ENCODE measurements at regions not wholly inside any gene's neighbourhood (a gene's known extent, or its start where the extent isn't known, plus 50 kb on each side); places are given as distances from the start of the nearest gene placed in this dataset.
"Not testable (repeated sequence)": the region's sequence is repeated elsewhere in the genome, so short reads cannot be mapped to it uniquely, and the experiment has no call there.

DNA sequence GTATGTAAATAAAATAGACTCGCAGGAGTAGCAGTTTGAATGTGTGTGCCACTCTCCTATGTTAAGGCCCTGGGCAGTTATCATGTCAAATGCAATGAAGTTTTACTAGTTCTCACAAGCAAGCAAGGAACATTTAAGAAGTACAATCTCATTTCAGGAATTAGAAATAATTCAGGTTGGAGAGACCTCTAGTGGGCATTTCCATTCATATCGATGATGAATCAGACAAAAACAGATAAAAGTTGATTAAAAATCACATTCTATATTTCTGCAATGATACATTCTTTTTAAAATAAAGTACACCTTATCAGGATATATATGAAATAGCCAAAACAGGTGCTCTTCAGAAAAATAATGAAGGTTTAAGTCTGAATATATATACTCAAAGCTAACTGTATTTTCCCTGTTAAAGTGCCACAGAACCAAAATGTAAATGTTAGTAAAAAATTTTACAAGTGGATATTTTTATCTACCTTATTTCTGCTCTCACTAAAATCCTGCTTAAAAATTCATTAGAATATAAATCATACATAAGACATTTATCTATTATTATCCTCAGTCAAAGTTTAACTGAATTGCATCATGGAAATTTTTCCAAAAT is 492.4 kb upstream of the FRG2C start:
- DNase-seq, result no peak

GRCh38 chr3:75176937-75177336 is 487.2 kb upstream of the FRG2C start:
- no peak overlapping the region for H3K4me3 Mint-ChIP-seq
- H3K27ac Mint-ChIP-seq, result no peak overlapping the region
- H3K9me3 Mint-ChIP-seq, result no peaks in the 10 kb centered on the region
- no peak for DNase-seq
- peaks cover 3% of the 10 kb centered on the region for H3K27me3 Mint-ChIP-seq
- no peaks in the 10 kb centered on the region for H3K4me1 Mint-ChIP-seq (ENCODE audit: low read depth)
- no peaks in the 10 kb centered on the region for H3K36me3 Mint-ChIP-seq (ENCODE audit: low read depth)

More for the DNA sequence above, 492.4 kb upstream of the FRG2C start:
- Mint-ChIP-seq H3K4me3 (no peak overlapping the region), H3K36me3 (ENCODE audit: low read depth) (no peaks in the 10 kb centered on the region), H3K27me3 (peaks cover 3% of the 10 kb centered on the region), H3K9me3 (no peaks in the 10 kb centered on the region), H3K4me1 (ENCODE audit: low read depth) (no peaks in the 10 kb centered on the region), H3K27ac (no peak overlapping the region)

DNA sequence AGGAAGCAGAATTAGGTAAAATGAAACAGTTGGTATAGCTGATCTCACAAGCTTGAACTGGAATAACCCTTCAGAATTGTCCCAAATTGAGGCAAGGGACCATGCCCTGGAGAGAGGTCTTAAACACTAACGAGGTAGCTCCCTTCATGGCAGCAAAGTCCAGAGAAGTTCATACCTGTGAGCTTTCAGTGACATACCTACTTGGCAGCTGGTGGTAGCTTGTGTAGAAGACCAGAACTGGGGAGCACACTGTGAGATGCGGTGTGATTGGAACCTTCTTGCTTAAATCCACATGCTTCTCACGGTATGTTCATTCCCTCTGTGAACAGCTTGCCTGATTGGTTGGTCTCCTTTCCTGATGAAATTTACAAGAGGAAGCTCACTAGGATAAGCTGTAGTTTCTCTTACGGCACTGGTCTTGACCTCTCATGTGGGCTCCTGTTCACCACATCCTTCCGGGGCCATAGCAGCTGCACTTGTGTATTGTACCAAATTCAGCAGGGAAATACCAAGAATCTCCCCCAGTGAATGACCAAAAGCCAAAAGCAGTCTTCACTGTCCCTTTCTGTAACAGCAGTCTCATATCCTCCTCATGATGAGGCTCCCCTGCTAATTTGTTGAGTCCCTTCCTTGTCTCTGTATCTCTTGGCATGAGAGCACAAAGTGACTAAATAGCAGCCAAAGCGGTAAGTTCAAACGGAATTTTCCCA is 483.7 kb upstream of the FRG2C start:
- no peak overlapping the region for H3K27ac Mint-ChIP-seq
- H3K9me3 Mint-ChIP-seq, result no peaks in the 10 kb centered on the region
- DNase-seq, result no peak

GRCh38 chr3:75180945-75181298 is 483.2 kb upstream of the FRG2C start:
- no peaks in the 10 kb centered on the region for H3K9me3 Mint-ChIP-seq
- no peak for DNase-seq
- H3K4me3 Mint-ChIP-seq, result no peak overlapping the region
- no peak overlapping the region for H3K27ac Mint-ChIP-seq
- no peaks in the 10 kb centered on the region for H3K36me3 Mint-ChIP-seq (ENCODE audit: low read depth)
- H3K4me1 Mint-ChIP-seq (ENCODE audit: low read depth), result no peaks in the 10 kb centered on the region
- H3K27me3 Mint-ChIP-seq, result no peaks in the 10 kb centered on the region

More for the DNA sequence above, 483.7 kb upstream of the FRG2C start:
- H3K4me3 Mint-ChIP-seq, result no peak overlapping the region
- H3K27me3 Mint-ChIP-seq, result no peaks in the 10 kb centered on the region
- H3K4me1 Mint-ChIP-seq (ENCODE audit: low read depth), result no peaks in the 10 kb centered on the region
- no peaks in the 10 kb centered on the region for H3K36me3 Mint-ChIP-seq (ENCODE audit: low read depth)

GRCh38 chr3:75188962-75189361 is 475.2 kb upstream of the FRG2C start:
- Mint-ChIP-seq H3K27me3 (peaks cover 3% of the 10 kb centered on the region), H3K36me3 (ENCODE audit: low read depth) (no peaks in the 10 kb centered on the region), H3K4me3 (no peak overlapping the region), H3K4me1 (ENCODE audit: low read depth) (no peaks in the 10 kb centered on the region), H3K9me3 (no peaks in the 10 kb centered on the region), H3K27ac (no peak overlapping the region)
- no peak for DNase-seq

DNA sequence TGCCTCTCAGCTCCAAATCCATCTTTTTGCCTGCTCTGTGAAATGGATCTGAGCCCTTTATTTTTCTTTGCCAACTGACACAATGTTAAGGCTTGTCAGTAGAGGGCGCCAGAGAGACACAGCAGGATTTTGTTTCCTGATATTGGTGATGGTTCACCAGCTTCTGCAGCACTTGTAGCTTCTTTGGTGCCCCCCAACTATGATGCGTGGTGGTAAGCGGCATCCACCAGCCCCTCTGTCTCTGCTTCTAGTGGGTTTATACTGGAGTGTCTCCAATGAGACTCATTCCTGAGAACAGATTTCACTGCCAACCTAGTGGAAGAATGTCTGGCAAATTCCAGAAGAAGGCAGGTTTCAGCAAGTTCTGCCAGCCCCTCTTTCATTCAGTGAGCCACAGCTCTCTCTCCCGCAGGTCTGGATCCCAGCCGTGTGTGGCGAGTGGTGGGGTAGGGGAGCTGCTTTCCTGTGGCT is 471.9 kb upstream of the FRG2C start:
- Mint-ChIP-seq H3K36me3 (ENCODE audit: low read depth) (no peaks in the 10 kb centered on the region), H3K9me3 (no peaks in the 10 kb centered on the region), H3K27me3 (peaks cover 4% of the 10 kb centered on the region), H3K4me1 (ENCODE audit: low read depth) (no peaks in the 10 kb centered on the region), H3K27ac (no peak overlapping the region), H3K4me3 (no peak overlapping the region)
- DNase-seq, result peak; percentile 43

- peaks cover 9% of the 10 kb centered on the region for H3K27me3 Mint-ChIP-seq
- DNase-seq, result no peak
- no peaks in the 10 kb centered on the region for H3K4me1 Mint-ChIP-seq (ENCODE audit: low read depth)
- no peaks in the 10 kb centered on the region for H3K36me3 Mint-ChIP-seq (ENCODE audit: low read depth)
- H3K9me3 Mint-ChIP-seq, result no peaks in the 10 kb centered on the region
- no peak overlapping the region for H3K4me3 Mint-ChIP-seq
- no peak overlapping the region for H3K27ac Mint-ChIP-seq
These were observed 470.3 kb upstream of the FRG2C start for GRCh38 chr3:75193797-75194196.

DNA sequence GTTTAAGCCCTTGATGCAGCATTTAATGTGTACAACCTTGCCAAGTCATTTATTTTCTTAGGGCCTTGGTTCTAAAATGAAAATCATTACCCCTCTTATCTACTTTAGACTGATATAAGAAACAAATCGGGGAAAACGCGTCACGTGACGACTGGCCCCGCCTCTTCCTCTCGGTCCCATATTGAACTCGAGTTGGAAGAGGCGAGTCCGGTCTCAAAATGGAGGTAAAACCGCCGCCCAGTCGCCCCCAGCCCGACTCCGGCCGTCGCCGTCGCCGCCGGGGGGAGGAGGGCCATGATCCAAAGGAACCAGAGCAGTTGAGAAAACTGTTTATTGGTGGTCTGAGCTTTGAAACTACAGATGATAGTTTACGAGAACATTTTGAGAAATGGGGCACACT is 449.8 kb upstream of the FRG2C start:
- H3K36me3 Mint-ChIP-seq (ENCODE audit: low read depth); H3K9me3 Mint-ChIP-seq; H3K27ac Mint-ChIP-seq; DNase-seq; H3K4me3 Mint-ChIP-seq; H3K27me3 Mint-ChIP-seq; H3K4me1 Mint-ChIP-seq (ENCODE audit: low read depth): not testable (repeated sequence)

GRCh38 chr3:75218577-75218976 is 445.6 kb upstream of the FRG2C start:
- H3K4me1 Mint-ChIP-seq (ENCODE audit: low read depth), result no peaks in the 10 kb centered on the region
- no peaks in the 10 kb centered on the region for H3K36me3 Mint-ChIP-seq (ENCODE audit: low read depth)
- H3K4me3 Mint-ChIP-seq, result no peak overlapping the region
- peaks cover 5% of the 10 kb centered on the region for H3K27me3 Mint-ChIP-seq
- no peaks in the 10 kb centered on the region for H3K9me3 Mint-ChIP-seq
- no peak overlapping the region for H3K27ac Mint-ChIP-seq
- DNase-seq, result no peak

- Mint-ChIP-seq H3K4me1 (ENCODE audit: low read depth) (no peaks in the 10 kb centered on the region), H3K9me3 (no peaks in the 10 kb centered on the region), H3K4me3 (no peak overlapping the region), H3K27ac (no peak overlapping the region), H3K27me3 (no peaks in the 10 kb centered on the region), H3K36me3 (ENCODE audit: low read depth) (no peaks in the 10 kb centered on the region)
- DNase-seq, result no peak
These were observed 443.2 kb upstream of the FRG2C start for GRCh38 chr3:75220932-75221331.

- Mint-ChIP-seq H3K27ac (no peak overlapping the region), H3K36me3 (ENCODE audit: low read depth) (no peaks in the 10 kb centered on the region), H3K4me1 (ENCODE audit: low read depth) (no peaks in the 10 kb centered on the region), H3K4me3 (no peak overlapping the region), H3K9me3 (no peaks in the 10 kb centered on the region), H3K27me3 (peaks cover 5% of the 10 kb centered on the region)
- no peak for DNase-seq
These were observed 439.7 kb upstream of the FRG2C start for GRCh38 chr3:75224412-75224811.

DNA sequence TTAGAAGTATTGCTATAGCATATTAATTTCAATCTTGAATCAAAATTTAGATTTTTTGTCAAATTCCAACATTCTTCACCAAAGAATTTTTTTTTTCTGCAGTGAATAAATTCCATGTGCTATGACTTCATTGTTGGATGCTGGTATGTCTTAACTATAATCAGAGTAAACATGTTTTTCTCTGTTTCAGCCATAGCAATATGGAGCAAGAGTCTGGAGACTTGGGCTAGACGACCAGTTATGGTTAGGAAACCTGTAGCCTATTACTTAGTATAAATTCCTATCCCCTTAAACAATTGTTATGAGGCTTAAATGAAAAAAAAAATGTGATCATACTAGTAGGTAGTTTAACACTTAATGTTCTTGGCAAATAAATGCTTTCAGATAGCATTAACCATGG is 431.9 kb upstream of the FRG2C start:
- no peaks in the 10 kb centered on the region for H3K9me3 Mint-ChIP-seq
- H3K27me3 Mint-ChIP-seq, result peaks cover 18% of the 10 kb centered on the region
- DNase-seq, result no peak
- H3K36me3 Mint-ChIP-seq (ENCODE audit: low read depth), result no peaks in the 10 kb centered on the region
- H3K4me3 Mint-ChIP-seq, result no peak overlapping the region
- H3K4me1 Mint-ChIP-seq (ENCODE audit: low read depth), result no peaks in the 10 kb centered on the region
- H3K27ac Mint-ChIP-seq, result no peak overlapping the region

- DNase-seq, result no peak
- Mint-ChIP-seq H3K9me3 (no peaks in the 10 kb centered on the region), H3K36me3 (ENCODE audit: low read depth) (no peaks in the 10 kb centered on the region), H3K27me3 (peaks cover 13% of the 10 kb centered on the region), H3K27ac (no peak overlapping the region), H3K4me1 (ENCODE audit: low read depth) (no peaks in the 10 kb centered on the region), H3K4me3 (no peak overlapping the region)
These were observed 428.5 kb upstream of the FRG2C start for GRCh38 chr3:75235631-75236030.

GRCh38 chr3:75237053-75237452 is 427.1 kb upstream of the FRG2C start:
- no peak for DNase-seq
- Mint-ChIP-seq H3K36me3 (ENCODE audit: low read depth) (no peaks in the 10 kb centered on the region), H3K4me1 (ENCODE audit: low read depth) (no peaks in the 10 kb centered on the region), H3K4me3 (no peak overlapping the region), H3K27me3 (peaks cover 13% of the 10 kb centered on the region), H3K9me3 (no peaks in the 10 kb centered on the region), H3K27ac (no peak overlapping the region)

DNA sequence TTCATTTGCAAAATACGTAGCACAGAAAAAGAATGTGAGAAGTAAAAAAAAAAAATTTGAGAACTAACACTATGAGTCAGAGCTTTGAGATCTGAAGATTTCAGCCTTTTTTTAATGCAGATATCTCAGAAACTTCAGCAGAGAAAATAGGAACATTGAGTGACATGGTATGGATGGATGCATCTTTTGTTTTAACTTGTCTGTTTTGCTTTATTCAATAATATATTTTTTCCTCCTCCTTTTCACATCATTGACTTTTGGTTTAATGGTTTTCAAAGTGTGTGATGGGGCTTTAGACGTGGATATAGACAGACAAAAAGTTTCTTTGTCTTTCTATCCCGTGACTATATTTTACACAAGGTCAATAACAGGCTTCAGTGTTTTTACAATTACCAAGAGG is 426.7 kb upstream of the FRG2C start:
- Mint-ChIP-seq H3K9me3 (no peaks in the 10 kb centered on the region), H3K4me3 (no peak overlapping the region), H3K4me1 (ENCODE audit: low read depth) (no peaks in the 10 kb centered on the region), H3K27ac (no peak overlapping the region), H3K27me3 (peaks cover 13% of the 10 kb centered on the region), H3K36me3 (ENCODE audit: low read depth) (no peaks in the 10 kb centered on the region)
- no peak for DNase-seq
